ENCODE measurements at regions not wholly inside any gene's neighbourhood (a gene's known extent, or its start where the extent isn't known, plus 50 kb on each side); places are given as distances from the start of the nearest gene placed in this dataset.

GRCh38 chr16:64830653-64831052, 291.2 kb downstream of the CDH11 start:
- Histone ChIP-seq H3K36me3 (ENCODE audit: control insufficient read depth in 1 of 2, insufficient read depth in 2 of 2, low read length in 2 of 2) (no peaks in the 10 kb centered on the region), H3K27ac (ENCODE audit: low read depth, low read length) (no peak overlapping the region), H3K27me3 (ENCODE audit: control insufficient read depth in 1 of 2, insufficient read depth in 2 of 2, low read length in 2 of 2) (no peaks in the 10 kb centered on the region), H3K9ac (ENCODE audit: low read depth in 1 of 2, low read length in 2 of 2) (no peak overlapping the region), H3K9me3 (ENCODE audit: control insufficient read depth in 1 of 2, low read length in 2 of 2) (peaks cover 0 to 12% of the 10 kb centered on the region in 2 donors), H3K4me3 (ENCODE audit: low read depth in 1 of 2, low read length in 2 of 2) (no peak overlapping the region), H3K4me1 (ENCODE audit: control insufficient read depth in 1 of 2, insufficient read depth in 2 of 2, low read length in 2 of 2) (no peaks in the 10 kb centered on the region)

GRCh38 chr16:64829678-64830077, 292.2 kb downstream of the CDH11 start:
- Histone ChIP-seq H3K27ac (ENCODE audit: low read depth, low read length) (no peak overlapping the region), H3K4me3 (ENCODE audit: low read depth in 1 of 2, low read length in 2 of 2) (no peak overlapping the region), H3K9ac (ENCODE audit: low read depth in 1 of 2, low read length in 2 of 2) (no peak overlapping the region), H3K27me3 (ENCODE audit: control insufficient read depth in 1 of 2, insufficient read depth in 2 of 2, low read length in 2 of 2) (no peaks in the 10 kb centered on the region), H3K4me1 (ENCODE audit: control insufficient read depth in 1 of 2, insufficient read depth in 2 of 2, low read length in 2 of 2) (no peaks in the 10 kb centered on the region), H3K36me3 (ENCODE audit: control insufficient read depth in 1 of 2, insufficient read depth in 2 of 2, low read length in 2 of 2) (no peaks in the 10 kb centered on the region), H3K9me3 (ENCODE audit: control insufficient read depth in 1 of 2, low read length in 2 of 2) (peaks cover 0 to 12% of the 10 kb centered on the region in 2 donors)

- H3K36me3 ChIP-seq (ENCODE audit: control insufficient read depth in 1 of 2, insufficient read depth in 2 of 2, low read length in 2 of 2) = no peaks in the 10 kb centered on the region
- H3K4me3 ChIP-seq (ENCODE audit: low read depth in 1 of 2, low read length in 2 of 2) = no peak overlapping the region
- H3K9me3 ChIP-seq (ENCODE audit: control insufficient read depth in 1 of 2, low read length in 2 of 2) = peaks cover 0 to 7% of the 10 kb centered on the region in 2 donors
- H3K27me3 ChIP-seq (ENCODE audit: control insufficient read depth in 1 of 2, insufficient read depth in 2 of 2, low read length in 2 of 2) = no peaks in the 10 kb centered on the region
- no peaks in the 10 kb centered on the region for H3K4me1 ChIP-seq (ENCODE audit: control insufficient read depth in 1 of 2, insufficient read depth in 2 of 2, low read length in 2 of 2)
- H3K27ac ChIP-seq (ENCODE audit: low read depth, low read length) = no peak overlapping the region
- no peak overlapping the region for H3K9ac ChIP-seq (ENCODE audit: low read depth in 1 of 2, low read length in 2 of 2)
Measured at GRCh38 chr16:64826374-64826773, 295.5 kb downstream of the CDH11 start.

GRCh38 chr16:64823481-64824075, 298.3 kb downstream of the CDH11 start:
- no peak overlapping the region for H3K27ac ChIP-seq (ENCODE audit: low read depth, low read length)

GRCh38 chr16:64809876-64810629, 311.8 kb downstream of the CDH11 start:
- peaks cover 0 to 5% of the 10 kb centered on the region in 2 donors for H3K9me3 ChIP-seq (ENCODE audit: control insufficient read depth in 1 of 2, low read length in 2 of 2)
- no peaks in the 10 kb centered on the region for H3K36me3 ChIP-seq (ENCODE audit: control insufficient read depth in 1 of 2, insufficient read depth in 2 of 2, low read length in 2 of 2)
- no peaks in the 10 kb centered on the region for H3K27me3 ChIP-seq (ENCODE audit: control insufficient read depth in 1 of 2, insufficient read depth in 2 of 2, low read length in 2 of 2)
- no peaks in the 10 kb centered on the region for H3K4me1 ChIP-seq (ENCODE audit: control insufficient read depth in 1 of 2, insufficient read depth in 2 of 2, low read length in 2 of 2)
- H3K9ac ChIP-seq (ENCODE audit: low read depth in 1 of 2, low read length in 2 of 2) = no peak overlapping the region
- no peak overlapping the region for H3K27ac ChIP-seq (ENCODE audit: low read depth, low read length)
- H3K4me3 ChIP-seq (ENCODE audit: low read depth in 1 of 2, low read length in 2 of 2) = no peak overlapping the region

More at GRCh38 chr16:64823481-64824075, 298.3 kb downstream of the CDH11 start:
- H3K9me3 ChIP-seq (ENCODE audit: control insufficient read depth in 1 of 2, low read length in 2 of 2) = peaks cover 0 to 7% of the 10 kb centered on the region in 2 donors
- H3K4me1 ChIP-seq (ENCODE audit: control insufficient read depth in 1 of 2, insufficient read depth in 2 of 2, low read length in 2 of 2) = no peaks in the 10 kb centered on the region
- H3K36me3 ChIP-seq (ENCODE audit: control insufficient read depth in 1 of 2, insufficient read depth in 2 of 2, low read length in 2 of 2) = no peaks in the 10 kb centered on the region
- H3K9ac ChIP-seq (ENCODE audit: low read depth in 1 of 2, low read length in 2 of 2) = no peak overlapping the region
- H3K4me3 ChIP-seq (ENCODE audit: low read depth in 1 of 2, low read length in 2 of 2) = no peak overlapping the region
- H3K27me3 ChIP-seq (ENCODE audit: control insufficient read depth in 1 of 2, insufficient read depth in 2 of 2, low read length in 2 of 2) = no peaks in the 10 kb centered on the region

- Histone ChIP-seq H3K27ac (ENCODE audit: low read depth, low read length) (no peak overlapping the region), H3K27me3 (ENCODE audit: control insufficient read depth in 1 of 2, insufficient read depth in 2 of 2, low read length in 2 of 2) (no peaks in the 10 kb centered on the region), H3K9ac (ENCODE audit: low read depth in 1 of 2, low read length in 2 of 2) (no peak overlapping the region), H3K4me3 (ENCODE audit: low read depth in 1 of 2, low read length in 2 of 2) (no peak overlapping the region), H3K9me3 (ENCODE audit: control insufficient read depth in 1 of 2, low read length in 2 of 2) (peaks cover 0 to 5% of the 10 kb centered on the region in 2 donors), H3K4me1 (ENCODE audit: control insufficient read depth in 1 of 2, insufficient read depth in 2 of 2, low read length in 2 of 2) (no peaks in the 10 kb centered on the region), H3K36me3 (ENCODE audit: control insufficient read depth in 1 of 2, insufficient read depth in 2 of 2, low read length in 2 of 2) (no peaks in the 10 kb centered on the region)
Measured at GRCh38 chr16:64808474-64808873, 313.4 kb downstream of the CDH11 start.

- H3K36me3 ChIP-seq (ENCODE audit: control insufficient read depth in 1 of 2, insufficient read depth in 2 of 2, low read length in 2 of 2) = no peaks in the 10 kb centered on the region
- no peak overlapping the region for H3K9ac ChIP-seq (ENCODE audit: low read depth in 1 of 2, low read length in 2 of 2)
- no peaks in the 10 kb centered on the region for H3K27me3 ChIP-seq (ENCODE audit: control insufficient read depth in 1 of 2, insufficient read depth in 2 of 2, low read length in 2 of 2)
- H3K4me1 ChIP-seq (ENCODE audit: control insufficient read depth in 1 of 2, insufficient read depth in 2 of 2, low read length in 2 of 2) = no peaks in the 10 kb centered on the region
- H3K4me3 ChIP-seq (ENCODE audit: low read depth in 1 of 2, low read length in 2 of 2) = no peak overlapping the region
- no peak overlapping the region for H3K27ac ChIP-seq (ENCODE audit: low read depth, low read length)
- peaks cover 4 to 6% of the 10 kb centered on the region in 2 donors for H3K9me3 ChIP-seq (ENCODE audit: control insufficient read depth in 1 of 2, low read length in 2 of 2)
Measured at GRCh38 chr16:64791756-64792155, 330.1 kb downstream of the CDH11 start.

GRCh38 chr16:64784635-64785034, 337.2 kb downstream of the CDH11 start:
- Histone ChIP-seq H3K9ac (ENCODE audit: low read depth in 1 of 2, low read length in 2 of 2) (no peak overlapping the region), H3K9me3 (ENCODE audit: control insufficient read depth in 1 of 2, low read length in 2 of 2) (peaks cover 2 to 8% of the 10 kb centered on the region in 2 donors), H3K27ac (ENCODE audit: low read depth, low read length) (no peak overlapping the region), H3K27me3 (ENCODE audit: control insufficient read depth in 1 of 2, insufficient read depth in 2 of 2, low read length in 2 of 2) (no peaks in the 10 kb centered on the region), H3K4me1 (ENCODE audit: control insufficient read depth in 1 of 2, insufficient read depth in 2 of 2, low read length in 2 of 2) (no peaks in the 10 kb centered on the region), H3K4me3 (ENCODE audit: low read depth in 1 of 2, low read length in 2 of 2) (no peak overlapping the region), H3K36me3 (ENCODE audit: control insufficient read depth in 1 of 2, insufficient read depth in 2 of 2, low read length in 2 of 2) (no peaks in the 10 kb centered on the region)

GRCh38 chr16:64782484-64782883, 339.4 kb downstream of the CDH11 start:
- Histone ChIP-seq H3K9me3 (ENCODE audit: control insufficient read depth in 1 of 2, low read length in 2 of 2) (peaks cover 2 to 15% of the 10 kb centered on the region in 2 donors), H3K9ac (ENCODE audit: low read depth in 1 of 2, low read length in 2 of 2) (no peak overlapping the region), H3K27ac (ENCODE audit: low read depth, low read length) (no peak overlapping the region), H3K4me3 (ENCODE audit: low read depth in 1 of 2, low read length in 2 of 2) (no peak overlapping the region), H3K36me3 (ENCODE audit: control insufficient read depth in 1 of 2, insufficient read depth in 2 of 2, low read length in 2 of 2) (no peaks in the 10 kb centered on the region), H3K4me1 (ENCODE audit: control insufficient read depth in 1 of 2, insufficient read depth in 2 of 2, low read length in 2 of 2) (no peaks in the 10 kb centered on the region), H3K27me3 (ENCODE audit: control insufficient read depth in 1 of 2, insufficient read depth in 2 of 2, low read length in 2 of 2) (no peaks in the 10 kb centered on the region)

GRCh38 chr16:64780445-64780844, 341.4 kb downstream of the CDH11 start:
- Histone ChIP-seq H3K4me3 (ENCODE audit: low read depth in 1 of 2, low read length in 2 of 2) (no peak overlapping the region), H3K36me3 (ENCODE audit: control insufficient read depth in 1 of 2, insufficient read depth in 2 of 2, low read length in 2 of 2) (no peaks in the 10 kb centered on the region), H3K9me3 (ENCODE audit: control insufficient read depth in 1 of 2, low read length in 2 of 2) (peaks cover 0 to 12% of the 10 kb centered on the region in 2 donors), H3K9ac (ENCODE audit: low read depth in 1 of 2, low read length in 2 of 2) (no peak overlapping the region), H3K27me3 (ENCODE audit: control insufficient read depth in 1 of 2, insufficient read depth in 2 of 2, low read length in 2 of 2) (no peaks in the 10 kb centered on the region), H3K4me1 (ENCODE audit: control insufficient read depth in 1 of 2, insufficient read depth in 2 of 2, low read length in 2 of 2) (no peaks in the 10 kb centered on the region), H3K27ac (ENCODE audit: low read depth, low read length) (no peak overlapping the region)
